Germinal center (tissue), 1 donor: ENCODE measurements at regions not wholly inside any gene's neighbourhood (a gene's known extent, or its start where the extent isn't known, plus 50 kb on each side); places are given as distances from the start of the nearest gene placed in this dataset.
"Not testable (repeated sequence)": the region's sequence is repeated elsewhere in the genome, so short reads cannot be mapped to it uniquely, and the experiment has no call there.

Experiments used
- DNase-seq: peaks from one replicate; pipeline ENCODE4 v3.0.0; 2012; ENCODE audit warnings: mixed read lengths, low spot score

- DNase-seq: no peak
Observed at GRCh38 chr16:52051414-52052172, 495.4 kb downstream of the TOX3 start.

GRCh38 chr16:52050418-52050817, 496.5 kb downstream of the TOX3 start:
- DNase-seq: no peak

- DNase-seq: no peak
Observed at GRCh38 chr16:52035436-52035835, 511.5 kb downstream of the TOX3 start.

- DNase-seq: no peak
Observed at GRCh38 chr16:52034830-52035229, 512.1 kb downstream of the TOX3 start.

- DNase-seq: no peak
Observed at GRCh38 chr16:52033992-52034391, 513.0 kb downstream of the TOX3 start.

- DNase-seq: no peak
Observed at GRCh38 chr16:52022980-52023379, 524.0 kb downstream of the TOX3 start.

GRCh38 chr16:52022177-52022576, 524.8 kb downstream of the TOX3 start:
- DNase-seq: no peak

GRCh38 chr16:52016387-52016786, 530.6 kb downstream of the TOX3 start:
- DNase-seq: no peak

- DNase-seq: no peak
Observed at GRCh38 chr16:52005551-52005950, 541.4 kb downstream of the TOX3 start.

- no peak for DNase-seq
Observed at GRCh38 chr16:52004343-52004742, 542.6 kb downstream of the TOX3 start.

GRCh38 chr16:52002026-52002425, 544.9 kb downstream of the TOX3 start:
- no peak for DNase-seq

GRCh38 chr16:51996516-51996915, 550.4 kb downstream of the TOX3 start:
- DNase-seq: no peak

- DNase-seq: no peak
Observed at GRCh38 chr16:51994597-51994996, 552.3 kb downstream of the TOX3 start.

GRCh38 chr16:51989637-51990230, 557.2 kb downstream of the TOX3 start:
- no peak for DNase-seq

- no peak for DNase-seq
Observed at GRCh38 chr16:51988977-51989376, 558.0 kb downstream of the TOX3 start.

- no peak for DNase-seq
Observed at GRCh38 chr16:51987519-51987918, 559.4 kb downstream of the TOX3 start.

- no peak for DNase-seq
Observed at GRCh38 chr16:51986717-51987116, 560.2 kb downstream of the TOX3 start.

GRCh38 chr16:51986301-51986700, 560.6 kb downstream of the TOX3 start:
- no peak for DNase-seq

GRCh38 chr16:51985126-51985525, 561.8 kb downstream of the TOX3 start:
- DNase-seq: no peak

GRCh38 chr16:51984395-51984794, 562.5 kb downstream of the TOX3 start:
- DNase-seq: no peak

GRCh38 chr16:51982715-51983680, 563.9 kb downstream of the TOX3 start:
- DNase-seq: peak; percentile 23

GRCh38 chr16:51981725-51982124, 565.2 kb downstream of the TOX3 start:
- no peak for DNase-seq

- DNase-seq: not testable (repeated sequence)
Observed at GRCh38 chr16:51977506-51977905, 569.4 kb downstream of the TOX3 start.
